GM23338 (cell line): ENCODE measurements at regions not wholly inside any gene's neighbourhood (a gene's known extent, or its start where the extent isn't known, plus 50 kb on each side); places are given as distances from the start of the nearest gene placed in this dataset.

Experiments
- ATAC-seq: fragments of 200-7000 bp; cut with Tn5 transposase; 3 replicates; pipeline ENCODE4 v1.9.1; 2020
- DNase-seq: peaks from one replicate; pipeline ENCODE4 v3.0.0-alpha.2; 2015; ENCODE audit warnings: low spot score
- H2AFZ ChIP-seq: fragments of 200-600 bp; sonication (generic); 2 replicates; pipeline ENCODE4 v1.8.0; 2016; ENCODE audit warnings: antibody characterized with exemption, mild to moderate bottlenecking, moderate library complexity
- H3F3A ChIP-seq: fragments of 200-600 bp; sonication (generic); replicated peaks from 2 replicates; pipeline ENCODE4 v1.8.0; 2017; ENCODE audit warnings: antibody characterized with exemption, mixed run types, low read depth
- H3K27ac ChIP-seq: fragments of 200-600 bp; sonication (generic); 2 replicates; pipeline ENCODE4 v1.6.1; 2016; ENCODE audit warnings: low read depth
- H3K27me3 ChIP-seq: fragments of 200-600 bp; sonication (generic); 2 replicates; pipeline ENCODE4 v1.8.0; 2016; ENCODE audit warnings: mild to moderate bottlenecking, mixed run types, moderate library complexity; ENCODE audit not compliant: insufficient read depth
- H3K36me3 ChIP-seq: fragments of 200-600 bp; sonication (generic); 2 replicates; pipeline ENCODE4 v1.8.0; 2016; ENCODE audit warnings: mild to moderate bottlenecking; ENCODE audit not compliant: insufficient read depth
- H3K4me1 ChIP-seq: fragments of 200-600 bp; sonication (generic); 2 replicates; pipeline ENCODE4 v1.8.0; 2016; ENCODE audit warnings: mild to moderate bottlenecking, moderate library complexity; ENCODE audit not compliant: insufficient read depth
- H3K4me2 ChIP-seq: fragments of 200-600 bp; sonication (generic); 2 replicates; pipeline ENCODE4 v1.7.1; 2017; ENCODE audit warnings: mixed run types
- H3K4me3 ChIP-seq: fragments of 200-600 bp; sonication (generic); 2 replicates; pipeline ENCODE4 v1.6.1; 2016; ENCODE audit warnings: mixed run types
- H3K79me2 ChIP-seq: fragments of 200-600 bp; sonication (generic); replicated peaks from 2 replicates; pipeline ENCODE4 v1.8.0; 2017; ENCODE audit warnings: mild to moderate bottlenecking; ENCODE audit not compliant: insufficient read depth
- H3K9me2 ChIP-seq: fragments of 200-600 bp; sonication (generic); 2 replicates; pipeline ENCODE4 v1.8.0; 2017; ENCODE audit not compliant: insufficient read depth
- H4K20me1 ChIP-seq: fragments of 200-600 bp; sonication (generic); replicated peaks from 2 replicates; pipeline ENCODE4 v1.8.0; 2017; ENCODE audit warnings: mild to moderate bottlenecking; ENCODE audit not compliant: insufficient read depth
- H3K27ac Mint-ChIP-seq: 2 replicates; pipeline ENCODE4 v1.8.0; 2020; ENCODE audit warnings: inconsistent platforms, mild to moderate bottlenecking, moderate library complexity, mixed read lengths
- H3K27me3 Mint-ChIP-seq: 3 replicates; pipeline ENCODE4 v1.8.0; 2022; ENCODE audit warnings: low read depth, mild to moderate bottlenecking, moderate library complexity, mixed read lengths, inconsistent platforms; ENCODE audit not compliant: insufficient read depth, poor library complexity
- H3K36me3 Mint-ChIP-seq: 3 replicates; pipeline ENCODE4 v1.8.0; 2021; ENCODE audit warnings: low read depth, mild to moderate bottlenecking, inconsistent platforms, moderate library complexity, mixed read lengths
- H3K4me1 Mint-ChIP-seq: 3 replicates; pipeline ENCODE4 v1.8.0; 2020; ENCODE audit warnings: mild to moderate bottlenecking, inconsistent platforms, mixed read lengths
- H3K4me3 Mint-ChIP-seq: 3 replicates; pipeline ENCODE4 v1.8.0; 2021; ENCODE audit warnings: moderate library complexity, mild to moderate bottlenecking, inconsistent platforms, mixed read lengths
- H3K9me3 Mint-ChIP-seq: 3 replicates; pipeline ENCODE4 v1.8.0; 2020; ENCODE audit warnings: moderate library complexity, mild to moderate bottlenecking, inconsistent platforms, mixed read lengths
- ETS1 ChIP-seq: IDR thresholded peaks from 2 replicates; pipeline ENCODE4 v1.6.1; 2016; ENCODE audit warnings: antibody characterized with exemption
- EZH2 ChIP-seq: fragments of 200-600 bp; sonication (generic); IDR thresholded peaks from one replicate; pipeline ENCODE4 v1.8.0; 2017; ENCODE audit warnings: antibody characterized with exemption, mild to moderate bottlenecking, low read depth; ENCODE audit not compliant: unreplicated experiment
- JUNB ChIP-seq: IDR thresholded peaks from one replicate; pipeline ENCODE4 v1.6.1; 2016; ENCODE audit warnings: antibody characterized with exemption; ENCODE audit not compliant: unreplicated experiment
- NANOG ChIP-seq: IDR thresholded peaks from 2 replicates; pipeline ENCODE4 v1.6.1; 2016; ENCODE audit warnings: antibody characterized with exemption, borderline replicate concordance
- POLR2AphosphoS5 ChIP-seq: IDR thresholded peaks from 2 replicates; pipeline ENCODE4 v1.6.1; 2016; ENCODE audit warnings: antibody characterized with exemption, low read depth
- ZNF331 ChIP-seq: fragments of 250-450 bp; sonication (Bioruptor Pico); IDR thresholded peaks from 2 replicates; pipeline ENCODE4 v1.5.0; 2020; ENCODE audit warnings: low read depth, mild to moderate bottlenecking, moderate library complexity
- TF ChIP-seq, protein P1 (sequence below): fragments of 250-450 bp; sonication (Bioruptor Pico); IDR thresholded peaks from 2 replicates; pipeline ENCODE4 v1.5.0; 2020; ENCODE audit warnings: mild to moderate bottlenecking, moderate library complexity
- TF ChIP-seq, protein P2 (sequence below): IDR thresholded peaks from one replicate; pipeline ENCODE4 v1.6.1; 2018; ENCODE audit warnings: antibody characterized with exemption; ENCODE audit not compliant: unreplicated experiment

DNA sequence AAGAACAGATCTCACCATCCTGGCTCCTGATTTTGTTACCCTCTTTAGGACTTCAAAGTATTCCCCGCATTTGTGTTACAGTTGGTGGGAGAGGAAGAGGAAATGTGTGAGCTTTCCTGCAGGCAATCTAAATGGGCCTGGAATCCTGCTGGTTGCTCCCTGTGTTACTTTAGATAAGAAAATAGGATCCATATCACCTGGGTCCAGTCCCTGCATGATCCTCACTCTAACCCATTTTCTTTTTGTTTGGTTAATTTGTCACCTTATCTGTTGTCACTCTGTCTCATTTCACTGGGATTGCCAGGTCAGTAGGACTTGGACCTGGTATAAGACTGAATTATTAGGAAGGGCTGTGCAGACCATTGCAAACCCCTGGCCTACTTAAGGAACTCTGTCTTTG lies 175.9 kb upstream of the GJE1 start:
- H3K4me1 Mint-ChIP-seq = peaks cover 18% of the 10 kb centered on the region
- ATAC-seq (no peak), DNase-seq (no peak)
- H3K4me2 ChIP-seq = no peak overlapping the region
- no peak overlapping the region for H3K4me3 Mint-ChIP-seq
- H3K9me2 ChIP-seq = peaks cover 24% of the 10 kb centered on the region
- TF ChIP-seq, protein P1, sequence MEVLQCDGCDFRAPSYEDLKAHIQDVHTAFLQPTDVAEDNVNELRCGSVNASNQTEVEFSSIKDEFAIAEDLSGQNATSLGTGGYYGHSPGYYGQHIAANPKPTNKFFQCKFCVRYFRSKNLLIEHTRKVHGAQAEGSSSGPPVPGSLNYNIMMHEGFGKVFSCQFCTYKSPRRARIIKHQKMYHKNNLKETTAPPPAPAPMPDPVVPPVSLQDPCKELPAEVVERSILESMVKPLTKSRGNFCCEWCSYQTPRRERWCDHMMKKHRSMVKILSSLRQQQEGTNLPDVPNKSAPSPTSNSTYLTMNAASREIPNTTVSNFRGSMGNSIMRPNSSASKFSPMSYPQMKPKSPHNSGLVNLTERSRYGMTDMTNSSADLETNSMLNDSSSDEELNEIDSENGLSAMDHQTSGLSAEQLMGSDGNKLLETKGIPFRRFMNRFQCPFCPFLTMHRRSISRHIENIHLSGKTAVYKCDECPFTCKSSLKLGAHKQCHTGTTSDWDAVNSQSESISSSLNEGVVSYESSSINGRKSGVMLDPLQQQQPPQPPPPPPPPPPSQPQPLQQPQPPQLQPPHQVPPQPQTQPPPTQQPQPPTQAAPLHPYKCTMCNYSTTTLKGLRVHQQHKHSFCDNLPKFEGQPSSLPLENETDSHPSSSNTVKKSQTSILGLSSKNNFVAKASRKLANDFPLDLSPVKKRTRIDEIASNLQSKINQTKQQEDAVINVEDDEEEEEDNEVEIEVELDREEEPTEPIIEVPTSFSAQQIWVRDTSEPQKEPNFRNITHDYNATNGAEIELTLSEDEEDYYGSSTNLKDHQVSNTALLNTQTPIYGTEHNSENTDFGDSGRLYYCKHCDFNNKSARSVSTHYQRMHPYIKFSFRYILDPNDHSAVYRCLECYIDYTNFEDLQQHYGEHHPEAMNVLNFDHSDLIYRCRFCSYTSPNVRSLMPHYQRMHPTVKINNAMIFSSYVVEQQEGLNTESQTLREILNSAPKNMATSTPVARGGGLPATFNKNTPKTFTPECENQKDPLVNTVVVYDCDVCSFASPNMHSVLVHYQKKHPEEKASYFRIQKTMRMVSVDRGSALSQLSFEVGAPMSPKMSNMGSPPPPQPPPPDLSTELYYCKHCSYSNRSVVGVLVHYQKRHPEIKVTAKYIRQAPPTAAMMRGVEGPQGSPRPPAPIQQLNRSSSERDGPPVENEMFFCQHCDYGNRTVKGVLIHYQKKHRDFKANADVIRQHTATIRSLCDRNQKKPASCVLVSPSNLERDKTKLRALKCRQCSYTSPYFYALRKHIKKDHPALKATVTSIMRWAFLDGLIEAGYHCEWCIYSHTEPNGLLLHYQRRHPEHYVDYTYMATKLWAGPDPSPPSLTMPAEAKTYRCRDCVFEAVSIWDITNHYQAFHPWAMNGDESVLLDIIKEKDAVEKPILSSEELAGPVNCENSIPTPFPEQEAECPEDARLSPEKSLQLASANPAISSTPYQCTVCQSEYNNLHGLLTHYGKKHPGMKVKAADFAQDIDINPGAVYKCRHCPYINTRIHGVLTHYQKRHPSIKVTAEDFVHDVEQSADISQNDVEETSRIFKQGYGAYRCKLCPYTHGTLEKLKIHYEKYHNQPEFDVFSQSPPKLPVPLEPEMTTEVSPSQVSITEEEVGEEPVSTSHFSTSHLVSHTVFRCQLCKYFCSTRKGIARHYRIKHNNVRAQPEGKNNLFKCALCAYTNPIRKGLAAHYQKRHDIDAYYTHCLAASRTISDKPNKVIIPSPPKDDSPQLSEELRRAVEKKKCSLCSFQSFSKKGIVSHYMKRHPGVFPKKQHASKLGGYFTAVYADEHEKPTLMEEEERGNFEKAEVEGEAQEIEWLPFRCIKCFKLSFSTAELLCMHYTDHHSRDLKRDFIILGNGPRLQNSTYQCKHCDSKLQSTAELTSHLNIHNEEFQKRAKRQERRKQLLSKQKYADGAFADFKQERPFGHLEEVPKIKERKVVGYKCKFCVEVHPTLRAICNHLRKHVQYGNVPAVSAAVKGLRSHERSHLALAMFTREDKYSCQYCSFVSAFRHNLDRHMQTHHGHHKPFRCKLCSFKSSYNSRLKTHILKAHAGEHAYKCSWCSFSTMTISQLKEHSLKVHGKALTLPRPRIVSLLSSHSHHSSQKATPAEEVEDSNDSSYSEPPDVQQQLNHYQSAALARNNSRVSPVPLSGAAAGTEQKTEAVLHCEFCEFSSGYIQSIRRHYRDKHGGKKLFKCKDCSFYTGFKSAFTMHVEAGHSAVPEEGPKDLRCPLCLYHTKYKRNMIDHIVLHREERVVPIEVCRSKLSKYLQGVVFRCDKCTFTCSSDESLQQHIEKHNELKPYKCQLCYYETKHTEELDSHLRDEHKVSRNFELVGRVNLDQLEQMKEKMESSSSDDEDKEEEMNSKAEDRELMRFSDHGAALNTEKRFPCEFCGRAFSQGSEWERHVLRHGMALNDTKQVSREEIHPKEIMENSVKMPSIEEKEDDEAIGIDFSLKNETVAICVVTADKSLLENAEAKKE = no peak
- TF ChIP-seq, protein P2, sequence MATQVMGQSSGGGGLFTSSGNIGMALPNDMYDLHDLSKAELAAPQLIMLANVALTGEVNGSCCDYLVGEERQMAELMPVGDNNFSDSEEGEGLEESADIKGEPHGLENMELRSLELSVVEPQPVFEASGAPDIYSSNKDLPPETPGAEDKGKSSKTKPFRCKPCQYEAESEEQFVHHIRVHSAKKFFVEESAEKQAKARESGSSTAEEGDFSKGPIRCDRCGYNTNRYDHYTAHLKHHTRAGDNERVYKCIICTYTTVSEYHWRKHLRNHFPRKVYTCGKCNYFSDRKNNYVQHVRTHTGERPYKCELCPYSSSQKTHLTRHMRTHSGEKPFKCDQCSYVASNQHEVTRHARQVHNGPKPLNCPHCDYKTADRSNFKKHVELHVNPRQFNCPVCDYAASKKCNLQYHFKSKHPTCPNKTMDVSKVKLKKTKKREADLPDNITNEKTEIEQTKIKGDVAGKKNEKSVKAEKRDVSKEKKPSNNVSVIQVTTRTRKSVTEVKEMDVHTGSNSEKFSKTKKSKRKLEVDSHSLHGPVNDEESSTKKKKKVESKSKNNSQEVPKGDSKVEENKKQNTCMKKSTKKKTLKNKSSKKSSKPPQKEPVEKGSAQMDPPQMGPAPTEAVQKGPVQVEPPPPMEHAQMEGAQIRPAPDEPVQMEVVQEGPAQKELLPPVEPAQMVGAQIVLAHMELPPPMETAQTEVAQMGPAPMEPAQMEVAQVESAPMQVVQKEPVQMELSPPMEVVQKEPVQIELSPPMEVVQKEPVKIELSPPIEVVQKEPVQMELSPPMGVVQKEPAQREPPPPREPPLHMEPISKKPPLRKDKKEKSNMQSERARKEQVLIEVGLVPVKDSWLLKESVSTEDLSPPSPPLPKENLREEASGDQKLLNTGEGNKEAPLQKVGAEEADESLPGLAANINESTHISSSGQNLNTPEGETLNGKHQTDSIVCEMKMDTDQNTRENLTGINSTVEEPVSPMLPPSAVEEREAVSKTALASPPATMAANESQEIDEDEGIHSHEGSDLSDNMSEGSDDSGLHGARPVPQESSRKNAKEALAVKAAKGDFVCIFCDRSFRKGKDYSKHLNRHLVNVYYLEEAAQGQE = no peak
- TF ChIP-seq ZNF331 (CRISPR knock-in tag) (no peak), NANOG (no peak), ETS1 (no peak), EZH2 (no peak), POLR2AphosphoS5 (no peak), JUNB (no peak)
- H3K27ac Mint-ChIP-seq = no peak overlapping the region
- no peaks in the 10 kb centered on the region for H4K20me1 ChIP-seq
- H3K4me3 ChIP-seq = no peak overlapping the region
- peaks cover 17% of the 10 kb centered on the region for H3K4me1 ChIP-seq
- peaks cover 34% of the 10 kb centered on the region for H3K36me3 Mint-ChIP-seq
- H3K27ac ChIP-seq = no peak overlapping the region
- H2AFZ ChIP-seq = no peak overlapping the region
- H3K79me2 ChIP-seq = no peaks in the 10 kb centered on the region
- no peaks in the 10 kb centered on the region for H3K27me3 ChIP-seq
- H3F3A ChIP-seq = no peaks in the 10 kb centered on the region
- peaks cover 5% of the 10 kb centered on the region for H3K36me3 ChIP-seq
- no peaks in the 10 kb centered on the region for H3K27me3 Mint-ChIP-seq
- peaks cover 42% of the 10 kb centered on the region for H3K9me3 Mint-ChIP-seq
